ES-I3 (cell line): ENCODE measurements at regions not wholly inside any gene's neighbourhood (a gene's known extent, or its start where the extent isn't known, plus 50 kb on each side); places are given as distances from the start of the nearest gene placed in this dataset.

Source experiments
- H3K36me3 ChIP-seq: 2 replicates; pipeline ENCODE4 v1.6.1; 2013; ENCODE audit warnings: mild to moderate bottlenecking, low read length, control low read depth, moderate library complexity; ENCODE audit not compliant: insufficient read depth
- H3K4me1 ChIP-seq: 2 replicates; pipeline ENCODE4 v1.6.1; 2013; ENCODE audit warnings: mild to moderate bottlenecking, control low read depth, low read length; ENCODE audit not compliant: insufficient read depth
- H3K9ac ChIP-seq: 2 replicates; pipeline ENCODE4 v1.6.1; 2013; ENCODE audit warnings: low read depth, mild to moderate bottlenecking, low read length, moderate library complexity
- H3K9me3 ChIP-seq: 2 replicates; pipeline ENCODE4 v1.6.1; 2013; ENCODE audit warnings: mild to moderate bottlenecking, low read length, moderate library complexity; ENCODE audit not compliant: control insufficient read depth, insufficient read depth

- H3K9me3 ChIP-seq = no peaks in the 10 kb centered on the region; the same call in 1 of the 2 replicates
- H3K4me1 ChIP-seq = no peaks in the 10 kb centered on the region
- H3K36me3 ChIP-seq = no peaks in the 10 kb centered on the region
- H3K9ac ChIP-seq = no peak overlapping the region
Measured at GRCh38 chr6:18725449-18725848, 338.3 kb downstream of the RNF144B start.

GRCh38 chr6:18733921-18734550 lies 346.9 kb downstream of the RNF144B start:
- Histone ChIP-seq H3K9ac (no peak overlapping the region), H3K9me3 (no peaks in the 10 kb centered on the region), H3K36me3 (no peaks in the 10 kb centered on the region), H3K4me1 (no peaks in the 10 kb centered on the region)

GRCh38 chr6:18741741-18742140 lies 354.6 kb downstream of the RNF144B start:
- no peaks in the 10 kb centered on the region for H3K4me1 ChIP-seq
- H3K9me3 ChIP-seq = no peaks in the 10 kb centered on the region
- no peaks in the 10 kb centered on the region for H3K36me3 ChIP-seq
- H3K9ac ChIP-seq = no peak overlapping the region

GRCh38 chr6:18742406-18742805 lies 355.3 kb downstream of the RNF144B start:
- Histone ChIP-seq H3K36me3 (no peaks in the 10 kb centered on the region), H3K9ac (no peak overlapping the region), H3K4me1 (no peaks in the 10 kb centered on the region), H3K9me3 (no peaks in the 10 kb centered on the region)

- Histone ChIP-seq H3K4me1 (peaks cover 9% of the 10 kb centered on the region; the same call in 1 of the 2 replicates), H3K9me3 (no peaks in the 10 kb centered on the region), H3K36me3 (no peaks in the 10 kb centered on the region), H3K9ac (no peak overlapping the region)
Measured at GRCh38 chr6:18746727-18747126, 359.6 kb downstream of the RNF144B start.

GRCh38 chr6:18748314-18748713 lies 361.2 kb downstream of the RNF144B start:
- no peaks in the 10 kb centered on the region for H3K9me3 ChIP-seq
- H3K36me3 ChIP-seq = no peaks in the 10 kb centered on the region
- peaks cover 20% of the 10 kb centered on the region; the same call in 1 of the 2 replicates for H3K4me1 ChIP-seq
- no peak overlapping the region for H3K9ac ChIP-seq

- Histone ChIP-seq H3K9ac (no peak overlapping the region), H3K4me1 (peaks cover 26% of the 10 kb centered on the region; the same call in 1 of the 2 replicates), H3K36me3 (no peaks in the 10 kb centered on the region), H3K9me3 (no peaks in the 10 kb centered on the region)
Measured at GRCh38 chr6:18752278-18753068, 365.3 kb downstream of the RNF144B start.

- Histone ChIP-seq H3K4me1 (peaks cover 26% of the 10 kb centered on the region; the same call in 1 of the 2 replicates), H3K9ac (no peak overlapping the region), H3K36me3 (no peaks in the 10 kb centered on the region), H3K9me3 (no peaks in the 10 kb centered on the region)
Measured at GRCh38 chr6:18753076-18753475, 365.9 kb downstream of the RNF144B start.

GRCh38 chr6:18763086-18763485 lies 375.9 kb downstream of the RNF144B start:
- Histone ChIP-seq H3K4me1 (no peaks in the 10 kb centered on the region), H3K9me3 (no peaks in the 10 kb centered on the region), H3K9ac (no peak overlapping the region), H3K36me3 (no peaks in the 10 kb centered on the region)

GRCh38 chr6:18784794-18785193 lies 397.6 kb downstream of the RNF144B start:
- no peak overlapping the region for H3K9ac ChIP-seq
- H3K36me3 ChIP-seq = no peaks in the 10 kb centered on the region
- H3K4me1 ChIP-seq = no peaks in the 10 kb centered on the region
- H3K9me3 ChIP-seq = no peaks in the 10 kb centered on the region

GRCh38 chr6:18785810-18786490 lies 398.8 kb downstream of the RNF144B start:
- Histone ChIP-seq H3K9me3 (no peaks in the 10 kb centered on the region), H3K4me1 (no peaks in the 10 kb centered on the region), H3K9ac (no peak overlapping the region), H3K36me3 (no peaks in the 10 kb centered on the region)

GRCh38 chr6:18792866-18793265 lies 405.7 kb downstream of the RNF144B start:
- Histone ChIP-seq H3K4me1 (no peaks in the 10 kb centered on the region), H3K36me3 (no peaks in the 10 kb centered on the region), H3K9me3 (no peaks in the 10 kb centered on the region), H3K9ac (no peak overlapping the region)

- Histone ChIP-seq H3K9me3 (no peaks in the 10 kb centered on the region), H3K9ac (no peak overlapping the region), H3K36me3 (no peaks in the 10 kb centered on the region), H3K4me1 (no peaks in the 10 kb centered on the region)
Measured at GRCh38 chr6:18795726-18796125, 408.6 kb downstream of the RNF144B start.

- H3K9ac ChIP-seq = no peak overlapping the region
- no peaks in the 10 kb centered on the region for H3K4me1 ChIP-seq
- H3K36me3 ChIP-seq = no peaks in the 10 kb centered on the region
- H3K9me3 ChIP-seq = peaks cover 6% of the 10 kb centered on the region; the same call in 1 of the 2 replicates
Measured at GRCh38 chr6:18820725-18821124, 433.6 kb downstream of the RNF144B start.
